Omental fat pad (tissue), 3 donors: ENCODE measurements at regions not wholly inside any gene's neighbourhood (a gene's known extent, or its start where the extent isn't known, plus 50 kb on each side); places are given as distances from the start of the nearest gene placed in this dataset.

Experiments
- ATAC-seq: fragments of 150-250 bp; one replicate; pipeline ENCODE4 v1.9.1; 2016; ENCODE audit warnings: mild to moderate bottlenecking, moderate library complexity; ENCODE audit not compliant: low FRiP score
- DNase-seq: peaks from one replicate; pipeline ENCODE4 v3.0.0-alpha.2; 2019; ENCODE audit warnings: low spot score
- TF ChIP-seq, protein P1 (sequence below), 3 donors: fragments of 450-650 bp; IDR thresholded peaks; one replicate each; pipeline ENCODE4 v1.5.1; 2016 to 2017; ENCODE audit warnings: antibody characterized with exemption in 3 of 3, mild to moderate bottlenecking in 3 of 3, moderate library complexity in 2 of 3

- ATAC-seq, result no peak
- TF ChIP-seq, protein P1, sequence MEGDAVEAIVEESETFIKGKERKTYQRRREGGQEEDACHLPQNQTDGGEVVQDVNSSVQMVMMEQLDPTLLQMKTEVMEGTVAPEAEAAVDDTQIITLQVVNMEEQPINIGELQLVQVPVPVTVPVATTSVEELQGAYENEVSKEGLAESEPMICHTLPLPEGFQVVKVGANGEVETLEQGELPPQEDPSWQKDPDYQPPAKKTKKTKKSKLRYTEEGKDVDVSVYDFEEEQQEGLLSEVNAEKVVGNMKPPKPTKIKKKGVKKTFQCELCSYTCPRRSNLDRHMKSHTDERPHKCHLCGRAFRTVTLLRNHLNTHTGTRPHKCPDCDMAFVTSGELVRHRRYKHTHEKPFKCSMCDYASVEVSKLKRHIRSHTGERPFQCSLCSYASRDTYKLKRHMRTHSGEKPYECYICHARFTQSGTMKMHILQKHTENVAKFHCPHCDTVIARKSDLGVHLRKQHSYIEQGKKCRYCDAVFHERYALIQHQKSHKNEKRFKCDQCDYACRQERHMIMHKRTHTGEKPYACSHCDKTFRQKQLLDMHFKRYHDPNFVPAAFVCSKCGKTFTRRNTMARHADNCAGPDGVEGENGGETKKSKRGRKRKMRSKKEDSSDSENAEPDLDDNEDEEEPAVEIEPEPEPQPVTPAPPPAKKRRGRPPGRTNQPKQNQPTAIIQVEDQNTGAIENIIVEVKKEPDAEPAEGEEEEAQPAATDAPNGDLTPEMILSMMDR (IDR thresholded peaks at IDR 0.05), result no peak
- no peak for DNase-seq
Observed at GRCh38 chr9:126055381-126055985, 271.1 kb upstream of the MVB12B start.

DNA sequence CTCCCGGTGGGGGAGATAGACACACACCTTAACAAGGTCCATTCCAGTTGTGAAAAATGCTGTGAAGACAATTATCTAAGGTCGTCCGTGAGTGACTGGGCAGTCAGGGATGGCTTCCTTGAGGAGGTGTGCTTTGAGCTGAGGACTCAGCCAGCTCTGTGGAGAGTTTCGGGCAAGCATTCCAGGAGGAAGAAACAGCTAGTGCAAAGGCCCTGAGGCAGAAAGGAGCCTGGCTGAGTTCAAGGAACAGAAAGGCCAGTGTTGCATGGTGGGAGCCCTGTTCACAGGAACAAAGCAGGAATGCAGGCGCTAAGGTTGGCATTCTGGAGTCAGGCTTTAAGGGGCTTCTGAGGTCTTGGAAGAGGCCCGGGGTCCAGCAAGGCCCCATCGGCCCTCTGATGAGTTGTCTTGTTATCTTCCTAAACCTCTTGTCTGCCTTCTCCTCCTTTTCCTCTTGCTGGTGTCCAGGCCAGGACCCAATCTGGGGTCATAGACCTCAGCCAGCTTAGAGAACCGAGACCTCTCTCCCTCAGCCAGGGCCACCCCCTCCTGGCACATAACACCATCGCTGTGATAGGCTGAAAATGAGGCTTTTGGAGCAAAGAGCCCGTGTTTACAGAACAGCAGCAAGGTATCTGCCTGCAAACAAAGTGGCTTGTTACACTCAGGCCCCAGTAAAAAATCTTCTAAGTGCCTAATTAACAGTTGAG, 270.2 kb upstream of the MVB12B start:
- DNase-seq (no peak), ATAC-seq (no peak)
- TF ChIP-seq, protein P1 (IDR thresholded peaks at IDR 0.05), result no peak

- TF ChIP-seq, protein P1 (IDR thresholded peaks at IDR 0.05), result no peak
- ATAC-seq (no peak), DNase-seq (no peak)
Observed at GRCh38 chr9:126057121-126057825, 269.4 kb upstream of the MVB12B start.

DNA sequence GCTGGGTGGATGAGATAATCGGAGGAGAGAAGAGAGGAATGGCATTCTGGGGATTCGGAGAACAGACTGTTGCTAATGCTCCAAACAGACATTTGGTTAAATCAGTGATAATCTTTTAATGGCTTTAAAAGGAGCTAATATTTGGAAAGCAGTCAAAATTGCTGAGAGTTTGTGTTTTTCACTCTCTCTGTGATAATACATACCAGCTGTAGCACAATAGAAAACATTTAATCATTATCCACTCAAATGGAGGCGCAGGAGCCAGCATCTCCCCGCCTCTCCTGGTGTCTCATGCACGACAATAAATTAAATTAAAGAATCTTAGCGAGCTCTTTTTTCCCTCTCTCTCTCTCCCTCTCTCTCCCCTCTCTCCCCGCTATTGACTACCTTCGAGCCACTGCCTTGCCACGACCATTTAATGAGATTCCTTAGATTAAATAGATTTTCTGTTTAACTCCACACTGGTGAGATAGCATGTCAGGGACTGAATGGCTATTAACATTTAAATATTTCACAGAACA, 268.6 kb upstream of the MVB12B start:
- TF ChIP-seq, protein P1 (IDR thresholded peaks at IDR 0.05), result no peak
- DNase-seq (no peak), ATAC-seq (no peak)

- DNase-seq, result no peak
- ATAC-seq, result no peak
- TF ChIP-seq, protein P1 (IDR thresholded peaks at IDR 0.05), result no peak
Observed at GRCh38 chr9:126058591-126058990, 268.0 kb upstream of the MVB12B start.

- TF ChIP-seq, protein P1 (IDR thresholded peaks at IDR 0.05), result no peak
- ATAC-seq (no peak), DNase-seq (no peak)
Observed at GRCh38 chr9:126061575-126061974, 265.1 kb upstream of the MVB12B start.
